ENCODE measurements at regions not wholly inside any gene's neighbourhood (a gene's known extent, or its start where the extent isn't known, plus 50 kb on each side); places are given as distances from the start of the nearest gene placed in this dataset.

- TF ChIP-seq CTCF (IDR thresholded peaks at IDR 0.05) (no peak), EZH2 (IDR thresholded peaks at IDR 0.05; ENCODE audit: borderline replicate concordance, insufficient read depth, low read depth, low read length, poor library complexity, severe bottlenecking) (no peak)
Observed at GRCh38 chr17:33504571-33504970, 211.5 kb upstream of the ASIC2 start.
